Ishikawa (cell line): ENCODE measurements at regions not wholly inside any gene's neighbourhood (a gene's known extent, or its start where the extent isn't known, plus 50 kb on each side); places are given as distances from the start of the nearest gene placed in this dataset.

Experiments used
- CEBPB ChIP-seq: IDR thresholded peaks from 2 replicates; pipeline ENCODE4 v1.6.1; 2012
- EGR1 ChIP-seq: IDR thresholded peaks from 2 replicates; pipeline ENCODE4 v1.6.1; 2012
- EP300 ChIP-seq: IDR thresholded peaks from 2 replicates; pipeline ENCODE4 v1.6.1; 2012; ENCODE audit warnings: borderline replicate concordance
- NFIC ChIP-seq: IDR thresholded peaks from 2 replicates; pipeline ENCODE4 v1.6.1; 2012
- RAD21 ChIP-seq: IDR thresholded peaks from 2 replicates; pipeline ENCODE4 v1.6.1; 2012; ENCODE audit warnings: low read depth
- YY1 ChIP-seq: IDR thresholded peaks from 2 replicates; pipeline ENCODE4 v1.6.1; 2012; ENCODE audit warnings: low read depth
- ZBTB7A ChIP-seq: IDR thresholded peaks from 2 replicates; pipeline ENCODE4 v1.6.1; 2012; ENCODE audit warnings: low read depth
- TF ChIP-seq, protein P1 (sequence below): IDR thresholded peaks from 2 replicates; pipeline ENCODE4 v1.6.1; 2012
- TF ChIP-seq, protein P2 (sequence below): IDR thresholded peaks from 2 replicates; pipeline ENCODE4 v1.6.1; 2012; ENCODE audit warnings: low read depth, mild to moderate bottlenecking
- TF ChIP-seq, protein P3 (sequence below): IDR thresholded peaks from 2 replicates; pipeline ENCODE4 v1.6.1; 2012

DNA sequence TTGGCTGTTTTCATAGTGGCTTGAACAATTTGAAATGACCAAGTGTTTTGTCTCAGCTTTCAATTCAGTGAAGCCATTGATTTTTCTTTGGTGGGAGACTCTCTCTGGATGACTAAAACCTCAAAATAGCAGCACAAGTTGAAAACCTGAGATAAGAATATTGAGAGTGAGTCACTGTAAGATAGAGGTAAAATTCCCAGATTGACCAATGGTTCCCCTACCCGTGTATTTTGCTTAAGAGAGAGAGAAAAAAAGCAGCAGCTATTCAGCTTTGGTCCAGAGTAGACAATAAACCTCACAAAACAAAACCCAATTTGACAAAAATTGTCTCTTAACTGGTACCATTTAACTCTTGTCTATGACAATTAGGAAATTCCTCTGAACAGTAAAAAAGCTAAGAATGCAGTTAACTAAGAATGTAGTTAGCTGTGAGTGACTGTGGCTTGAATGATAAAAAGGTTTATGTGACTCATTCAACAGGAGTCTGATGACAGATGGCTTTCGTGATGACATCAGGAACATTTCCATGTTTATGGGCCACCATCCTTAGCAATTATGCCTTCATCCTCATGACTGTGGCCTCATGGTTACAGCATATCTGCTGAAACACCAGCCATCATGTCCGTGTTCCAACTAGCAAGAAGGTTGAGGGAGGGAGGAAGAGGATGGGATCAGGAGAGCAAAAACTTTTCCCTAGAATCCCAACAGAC, 356.9 kb downstream of the NDFIP2 start:
- no peak for TF ChIP-seq EP300
- TF ChIP-seq, protein P1, sequence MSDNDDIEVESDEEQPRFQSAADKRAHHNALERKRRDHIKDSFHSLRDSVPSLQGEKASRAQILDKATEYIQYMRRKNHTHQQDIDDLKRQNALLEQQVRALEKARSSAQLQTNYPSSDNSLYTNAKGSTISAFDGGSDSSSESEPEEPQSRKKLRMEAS = no peak
- TF ChIP-seq EGR1 = no peak
- TF ChIP-seq, protein P2, sequence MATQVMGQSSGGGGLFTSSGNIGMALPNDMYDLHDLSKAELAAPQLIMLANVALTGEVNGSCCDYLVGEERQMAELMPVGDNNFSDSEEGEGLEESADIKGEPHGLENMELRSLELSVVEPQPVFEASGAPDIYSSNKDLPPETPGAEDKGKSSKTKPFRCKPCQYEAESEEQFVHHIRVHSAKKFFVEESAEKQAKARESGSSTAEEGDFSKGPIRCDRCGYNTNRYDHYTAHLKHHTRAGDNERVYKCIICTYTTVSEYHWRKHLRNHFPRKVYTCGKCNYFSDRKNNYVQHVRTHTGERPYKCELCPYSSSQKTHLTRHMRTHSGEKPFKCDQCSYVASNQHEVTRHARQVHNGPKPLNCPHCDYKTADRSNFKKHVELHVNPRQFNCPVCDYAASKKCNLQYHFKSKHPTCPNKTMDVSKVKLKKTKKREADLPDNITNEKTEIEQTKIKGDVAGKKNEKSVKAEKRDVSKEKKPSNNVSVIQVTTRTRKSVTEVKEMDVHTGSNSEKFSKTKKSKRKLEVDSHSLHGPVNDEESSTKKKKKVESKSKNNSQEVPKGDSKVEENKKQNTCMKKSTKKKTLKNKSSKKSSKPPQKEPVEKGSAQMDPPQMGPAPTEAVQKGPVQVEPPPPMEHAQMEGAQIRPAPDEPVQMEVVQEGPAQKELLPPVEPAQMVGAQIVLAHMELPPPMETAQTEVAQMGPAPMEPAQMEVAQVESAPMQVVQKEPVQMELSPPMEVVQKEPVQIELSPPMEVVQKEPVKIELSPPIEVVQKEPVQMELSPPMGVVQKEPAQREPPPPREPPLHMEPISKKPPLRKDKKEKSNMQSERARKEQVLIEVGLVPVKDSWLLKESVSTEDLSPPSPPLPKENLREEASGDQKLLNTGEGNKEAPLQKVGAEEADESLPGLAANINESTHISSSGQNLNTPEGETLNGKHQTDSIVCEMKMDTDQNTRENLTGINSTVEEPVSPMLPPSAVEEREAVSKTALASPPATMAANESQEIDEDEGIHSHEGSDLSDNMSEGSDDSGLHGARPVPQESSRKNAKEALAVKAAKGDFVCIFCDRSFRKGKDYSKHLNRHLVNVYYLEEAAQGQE = no peak
- TF ChIP-seq YY1 = no peak
- TF ChIP-seq, protein P3, sequence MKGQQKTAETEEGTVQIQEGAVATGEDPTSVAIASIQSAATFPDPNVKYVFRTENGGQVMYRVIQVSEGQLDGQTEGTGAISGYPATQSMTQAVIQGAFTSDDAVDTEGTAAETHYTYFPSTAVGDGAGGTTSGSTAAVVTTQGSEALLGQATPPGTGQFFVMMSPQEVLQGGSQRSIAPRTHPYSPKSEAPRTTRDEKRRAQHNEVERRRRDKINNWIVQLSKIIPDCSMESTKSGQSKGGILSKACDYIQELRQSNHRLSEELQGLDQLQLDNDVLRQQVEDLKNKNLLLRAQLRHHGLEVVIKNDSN = no peak
- no peak for TF ChIP-seq RAD21
- TF ChIP-seq ZBTB7A = no peak
- no peak for TF ChIP-seq CEBPB
- TF ChIP-seq NFIC = no peak
